Hindlimb muscle (tissue), 1 donor: ENCODE measurements at regions not wholly inside any gene's neighbourhood (a gene's known extent, or its start where the extent isn't known, plus 50 kb on each side); places are given as distances from the start of the nearest gene placed in this dataset.
"Not testable (repeated sequence)": the region's sequence is repeated elsewhere in the genome, so short reads cannot be mapped to it uniquely, and the experiment has no call there.

Experiments used
- DNase-seq: peaks from one replicate; pipeline ENCODE4 v3.0.0-alpha.2; 2013

- DNase-seq, result not testable (repeated sequence)
Measured at GRCh38 chr16:10275214-10275996, 93.2 kb upstream of the GRIN2A start.

- DNase-seq, result no peak
Measured at GRCh38 chr16:10277597-10277996, 95.4 kb upstream of the GRIN2A start.

- DNase-seq, result no peak
Measured at GRCh38 chr16:10280262-10281170, 98.3 kb upstream of the GRIN2A start.

- DNase-seq, result no peak
Measured at GRCh38 chr16:10282367-10282766, 100.1 kb upstream of the GRIN2A start.

GRCh38 chr16:10283246-10283645 is 101.0 kb upstream of the GRIN2A start:
- not testable (repeated sequence) for DNase-seq

- DNase-seq, result not testable (repeated sequence)
Measured at GRCh38 chr16:10290467-10291105, 95.3 kb upstream of the ATF7IP2 start.

- DNase-seq, result not testable (repeated sequence)
Measured at GRCh38 chr16:10292197-10292596, 93.7 kb upstream of the ATF7IP2 start.

GRCh38 chr16:10292976-10293375 is 92.9 kb upstream of the ATF7IP2 start:
- DNase-seq, result not testable (repeated sequence)

- DNase-seq, result not testable (repeated sequence)
Measured at GRCh38 chr16:10294153-10294552, 91.7 kb upstream of the ATF7IP2 start.

- DNase-seq, result no peak
Measured at GRCh38 chr16:10296956-10297340, 88.9 kb upstream of the ATF7IP2 start.

GRCh38 chr16:10297341-10298006 is 88.4 kb upstream of the ATF7IP2 start:
- peak; percentile 10 for DNase-seq

GRCh38 chr16:10300905-10301304 is 85.0 kb upstream of the ATF7IP2 start:
- DNase-seq, result no peak

- not testable (repeated sequence) for DNase-seq
Measured at GRCh38 chr16:10301547-10301946, 84.3 kb upstream of the ATF7IP2 start.

GRCh38 chr16:10305912-10306311 is 79.9 kb upstream of the ATF7IP2 start:
- no peak for DNase-seq

GRCh38 chr16:10308305-10309193 is 77.3 kb upstream of the ATF7IP2 start:
- DNase-seq, result no peak

- no peak for DNase-seq
Measured at GRCh38 chr16:10309271-10309932, 76.5 kb upstream of the ATF7IP2 start.

GRCh38 chr16:10312008-10312407 is 73.9 kb upstream of the ATF7IP2 start:
- DNase-seq, result no peak

- no peak for DNase-seq
Measured at GRCh38 chr16:10312784-10313724, 72.8 kb upstream of the ATF7IP2 start.

GRCh38 chr16:10314317-10314716 is 71.5 kb upstream of the ATF7IP2 start:
- no peak for DNase-seq

- DNase-seq, result no peak
Measured at GRCh38 chr16:10314811-10315210, 71.0 kb upstream of the ATF7IP2 start.
